Kidney tubule cell (primary cell): ENCODE measurements at regions not wholly inside any gene's neighbourhood (a gene's known extent, or its start where the extent isn't known, plus 50 kb on each side); places are given as distances from the start of the nearest gene placed in this dataset.

Experiments
- DNase-seq: peaks from one replicate; pipeline ENCODE4 v3.0.0-alpha.2; 2018; ENCODE audit warnings: low spot score

DNA sequence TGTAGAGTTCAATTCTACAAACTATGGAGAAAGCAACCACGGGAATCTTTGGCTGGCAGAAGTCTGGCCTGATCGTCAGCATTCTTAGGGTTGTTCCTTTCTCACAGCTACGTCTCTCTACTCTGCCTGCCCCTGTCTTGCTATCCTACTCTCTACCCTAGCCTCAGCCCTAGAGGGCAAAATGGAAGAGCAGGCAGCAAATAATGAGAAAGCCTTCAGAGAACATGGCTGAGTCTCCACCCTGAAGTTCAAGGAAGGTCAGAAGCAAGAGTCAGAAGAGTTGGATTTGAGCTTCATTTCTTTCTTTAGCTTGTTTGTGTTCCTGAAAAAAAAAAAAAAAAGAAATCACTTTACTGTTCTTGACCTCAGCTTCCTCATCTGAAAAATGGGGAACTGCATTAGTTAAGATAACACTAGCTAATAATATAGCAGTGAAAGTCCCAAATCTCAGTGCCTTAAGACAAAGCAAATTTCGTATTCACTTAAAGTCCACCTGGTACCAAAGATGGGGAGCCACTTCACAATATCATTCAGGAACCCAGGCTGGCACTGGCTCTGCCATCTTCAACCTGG is 50.2 kb upstream of the CCND2 start:
- DNase-seq = no peak

DNA sequence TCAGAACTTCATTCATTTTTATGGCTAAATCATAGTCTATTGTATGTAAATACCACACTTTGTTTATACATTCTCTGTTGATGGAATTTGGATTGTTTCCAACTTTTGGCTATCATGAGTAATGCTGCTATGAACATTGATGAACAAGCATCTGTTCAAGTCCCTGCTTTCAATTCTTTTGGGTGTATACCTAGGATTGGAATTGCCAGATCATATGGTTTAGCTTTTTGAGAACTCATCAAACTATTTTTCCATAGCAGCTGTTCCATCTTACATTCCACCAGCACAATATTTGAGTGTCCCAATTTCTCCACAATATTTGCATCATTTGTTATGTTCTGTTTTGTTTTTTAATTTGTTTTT is 52.3 kb upstream of the CCND2 start:
- no peak for DNase-seq

DNA sequence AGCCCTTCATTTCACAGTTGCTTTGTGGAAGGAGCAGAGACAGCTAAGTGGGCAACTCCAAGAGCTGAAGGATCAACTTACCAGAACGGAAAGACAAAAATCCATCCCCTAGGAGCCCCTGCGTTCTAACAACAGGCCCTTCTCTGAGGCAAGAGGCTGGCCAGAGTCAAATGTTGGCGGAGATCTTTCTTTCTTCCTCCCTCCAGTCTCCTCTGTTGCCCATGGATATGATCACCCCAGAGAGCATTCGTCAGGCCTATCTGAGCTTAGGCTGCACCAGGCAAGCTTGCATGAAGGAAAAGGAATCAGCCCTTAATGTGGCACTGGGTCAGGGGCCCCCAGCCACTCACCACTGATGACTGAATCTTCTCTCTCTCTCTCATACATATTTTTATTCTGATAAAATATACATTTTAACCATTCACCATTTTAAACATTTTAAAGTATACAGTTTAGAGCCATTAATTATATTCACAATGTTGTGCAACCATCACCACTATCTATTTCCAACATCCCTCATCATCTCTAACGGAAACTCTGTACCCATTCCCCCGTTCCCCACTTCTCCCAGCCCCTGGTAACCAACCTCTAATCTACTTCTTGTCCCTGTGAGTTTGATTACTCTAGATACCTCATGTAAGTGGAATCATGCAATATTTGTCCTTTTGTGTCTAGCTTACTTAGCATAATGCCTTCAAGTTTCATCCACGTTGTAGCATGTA is 52.9 kb upstream of the CCND2 start:
- DNase-seq = no peak

DNA sequence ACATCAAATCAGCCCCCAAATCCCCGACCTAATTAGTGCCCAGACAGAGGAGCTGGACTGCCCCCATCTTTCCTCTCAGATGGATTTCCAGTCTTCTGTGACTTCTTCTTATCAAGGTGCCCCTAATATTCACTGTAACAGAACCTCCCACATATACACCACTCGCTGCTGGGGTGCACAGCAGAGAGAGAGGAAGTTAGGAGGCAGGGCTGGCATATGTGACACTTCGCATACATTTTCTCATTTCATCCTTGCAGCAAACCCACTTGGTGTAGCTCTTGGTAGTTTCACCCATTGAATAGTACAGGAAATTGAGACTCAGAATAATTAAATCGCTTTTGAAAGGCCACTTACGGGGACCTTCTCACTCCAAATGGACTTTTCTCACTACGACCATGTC is 56.5 kb upstream of the CCND2 start:
- DNase-seq = no peak

DNA sequence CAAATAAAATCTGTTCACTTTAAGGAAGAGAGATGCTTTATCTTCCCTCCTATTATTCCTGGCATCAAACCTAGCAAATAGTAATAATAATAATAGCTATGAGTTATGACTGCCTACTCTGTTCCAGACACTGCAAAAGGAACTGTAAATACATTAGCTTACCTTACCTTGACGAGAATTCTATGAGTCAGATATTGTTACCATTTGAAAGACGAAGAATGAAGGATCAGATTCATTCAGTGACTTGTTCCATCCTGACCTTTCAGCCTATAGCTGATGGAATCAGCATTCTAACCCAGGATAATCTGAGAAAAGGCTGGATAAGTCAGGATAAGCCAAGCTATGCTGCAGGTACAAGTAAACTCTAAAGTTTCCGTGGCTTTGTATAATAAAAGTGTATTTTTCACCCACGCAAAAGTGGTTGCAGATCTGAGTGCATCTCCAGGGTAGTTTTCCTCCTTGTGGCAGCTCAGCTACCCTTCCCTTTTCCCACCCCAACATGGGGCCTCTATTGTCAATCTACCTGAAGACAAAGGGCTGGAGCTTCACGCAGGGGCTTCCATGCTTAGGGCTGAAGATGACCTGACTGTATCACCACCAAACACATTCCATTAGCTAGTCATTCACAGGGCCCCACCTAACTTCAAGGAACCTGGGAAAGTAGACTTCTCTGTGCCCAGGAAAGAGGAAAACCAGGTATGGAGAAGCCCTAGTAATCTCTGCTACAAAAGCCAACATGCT is 57.2 kb upstream of the CCND2 start:
- no peak for DNase-seq

DNA sequence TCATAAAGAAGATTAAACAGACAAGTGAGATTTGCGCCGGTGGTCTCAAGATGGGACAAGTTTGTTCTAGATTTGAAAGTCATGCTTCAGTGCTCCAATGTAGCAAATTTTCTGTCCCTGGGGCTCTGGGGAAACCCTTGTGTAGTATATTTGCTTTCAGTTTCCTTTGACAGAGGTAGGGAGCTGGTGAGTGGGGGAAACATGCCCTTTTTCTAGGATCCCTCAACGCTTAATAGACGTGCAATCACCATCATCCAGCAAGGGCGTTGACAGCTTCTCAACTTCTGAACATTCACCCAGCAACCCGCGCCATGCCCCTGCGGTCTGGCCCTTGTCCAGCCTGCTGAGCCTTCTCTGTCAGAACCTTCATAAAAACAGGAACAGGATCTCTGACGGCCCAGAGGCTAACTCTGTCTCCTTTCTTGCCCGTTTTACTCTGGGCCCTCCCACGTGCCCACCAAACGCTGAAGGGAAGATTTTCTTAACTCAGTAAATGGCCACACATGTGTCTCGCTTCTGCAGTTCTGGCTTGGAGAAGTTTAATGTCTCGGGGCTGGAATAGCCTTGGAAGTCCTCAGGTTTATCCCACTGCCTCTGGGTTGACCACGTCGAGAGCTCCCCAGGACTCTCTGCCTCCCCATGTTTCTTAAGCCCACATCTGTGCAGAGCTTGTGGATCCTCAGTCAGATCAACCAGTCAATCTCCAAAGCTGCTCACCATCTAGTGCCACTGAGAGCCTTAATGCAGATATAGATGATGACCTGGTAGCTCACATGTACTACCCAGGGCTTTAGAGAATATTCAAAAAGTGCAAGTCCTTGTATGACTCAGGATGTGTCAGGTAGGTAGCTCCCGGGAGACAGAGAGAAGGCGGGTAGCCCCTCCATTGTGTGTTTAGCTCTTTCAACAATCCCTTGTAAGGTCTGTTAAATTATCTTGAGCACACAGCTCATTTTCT is 58.1 kb upstream of the CCND2 start:
- DNase-seq = peak; percentile 23

DNA sequence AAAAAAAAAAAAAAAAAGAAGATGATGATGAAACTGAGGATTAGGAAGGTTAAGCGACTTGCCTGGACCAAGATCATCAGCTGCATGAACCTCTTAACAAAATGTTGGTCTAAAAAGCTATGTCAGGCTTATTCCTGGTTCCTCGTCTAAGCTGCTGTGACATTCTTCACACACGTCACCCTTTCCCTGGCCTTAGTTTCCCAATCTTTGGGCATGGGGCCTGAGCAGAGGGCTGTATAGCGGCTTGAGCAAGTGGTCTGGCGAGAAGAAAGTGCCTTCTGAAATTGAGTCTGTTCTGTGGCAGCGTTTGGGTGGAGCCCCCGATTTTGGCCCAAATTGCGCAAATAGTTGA is 58.7 kb upstream of the CCND2 start:
- DNase-seq = no peak

DNA sequence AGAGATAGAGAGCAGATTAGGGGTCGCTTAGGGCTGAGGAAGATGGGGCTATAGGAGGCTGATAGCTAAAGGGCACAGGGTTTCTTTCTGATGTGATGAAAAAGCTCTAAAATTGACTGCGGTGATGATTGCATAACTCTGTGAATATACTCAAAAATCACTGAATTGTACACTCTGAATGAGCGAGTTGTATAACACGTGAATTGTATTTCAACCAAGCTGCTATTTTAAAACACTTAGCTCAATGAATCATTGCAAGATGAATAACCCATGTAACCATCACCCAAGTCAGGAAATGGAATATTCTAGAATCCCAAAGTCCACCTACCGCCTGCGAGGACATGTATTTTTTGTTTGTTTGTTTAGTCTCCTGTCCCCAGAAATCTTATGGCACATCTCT is 60.1 kb upstream of the CCND2 start:
- no peak for DNase-seq

DNA sequence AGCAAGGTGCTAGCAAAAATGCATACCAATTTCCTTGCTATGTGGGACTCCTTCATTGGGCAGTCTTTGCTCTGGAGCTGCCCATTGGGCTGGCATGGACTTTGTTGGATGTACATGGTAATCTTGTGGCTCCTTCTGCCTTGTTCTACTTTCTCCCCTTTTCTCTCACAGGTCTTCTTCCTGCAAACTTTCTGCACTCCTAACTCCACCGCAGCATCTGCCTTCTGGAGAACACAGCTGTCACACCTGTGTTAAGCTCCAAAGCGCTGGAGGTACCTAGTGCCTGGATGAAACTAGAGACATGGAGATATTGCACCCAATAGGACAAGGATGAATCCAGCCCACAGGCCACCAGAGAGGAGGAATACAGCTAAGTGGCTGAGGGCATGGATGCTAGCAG is 60.7 kb upstream of the CCND2 start:
- DNase-seq = no peak

DNA sequence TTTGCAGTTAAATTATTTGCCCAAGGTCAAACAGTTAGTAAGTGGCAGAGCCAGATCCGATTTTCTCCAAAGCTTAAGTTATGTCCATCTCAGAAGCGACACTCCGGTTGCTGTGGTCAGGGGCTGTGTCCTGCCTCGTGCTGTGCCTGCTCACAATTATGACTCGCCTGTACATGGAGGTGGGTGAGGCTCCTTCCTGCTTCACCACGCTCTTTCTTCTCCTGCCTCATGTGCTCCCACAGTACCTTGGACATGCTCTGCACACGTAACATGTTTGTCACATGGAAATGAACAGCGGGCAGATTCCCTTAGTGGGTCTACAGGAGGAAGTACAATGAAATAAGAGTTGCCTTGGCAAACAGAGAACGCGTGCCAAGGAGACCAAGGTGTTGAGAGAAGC is 62.2 kb upstream of the CCND2 start:
- no peak for DNase-seq

DNA sequence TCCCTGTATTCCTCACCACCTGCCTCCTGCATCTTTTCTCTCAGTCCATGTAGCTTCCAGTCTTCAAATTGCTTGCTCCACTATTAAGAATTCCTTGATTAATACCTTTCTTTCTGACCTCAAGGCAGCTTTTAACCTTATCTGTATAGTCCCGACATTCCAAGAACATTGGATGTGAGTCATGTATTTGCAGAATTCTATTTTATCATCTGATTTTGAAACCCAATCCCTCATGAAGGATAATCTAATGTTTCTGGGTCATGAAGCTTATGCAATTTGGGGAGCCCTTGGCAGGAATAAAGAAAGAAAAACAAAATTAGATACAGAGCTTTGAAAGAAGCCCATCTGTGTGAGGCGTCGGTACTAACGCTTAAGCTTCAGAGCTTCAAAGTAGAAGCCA is 63.4 kb upstream of the CCND2 start:
- no peak for DNase-seq

DNA sequence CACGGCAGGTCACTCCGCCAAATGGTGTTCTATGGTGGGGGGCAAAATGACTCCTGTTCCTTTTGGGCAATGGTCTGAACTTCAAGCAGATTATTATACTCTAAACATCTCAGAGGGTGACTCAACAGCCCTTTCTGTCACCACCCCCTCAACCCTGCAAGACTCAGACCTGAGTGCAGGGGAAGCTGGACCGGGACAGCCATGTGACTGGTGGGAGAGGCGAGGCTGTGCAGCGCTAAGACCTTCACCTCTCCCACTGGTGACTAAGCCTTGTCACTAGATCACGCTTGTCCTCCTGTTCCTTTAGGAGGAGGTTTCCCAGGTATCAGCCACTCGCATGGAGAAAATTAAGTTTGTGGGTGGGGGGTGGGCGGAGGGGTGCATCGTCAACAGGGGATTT is 67.1 kb upstream of the CCND2 start:
- DNase-seq = no peak

DNA sequence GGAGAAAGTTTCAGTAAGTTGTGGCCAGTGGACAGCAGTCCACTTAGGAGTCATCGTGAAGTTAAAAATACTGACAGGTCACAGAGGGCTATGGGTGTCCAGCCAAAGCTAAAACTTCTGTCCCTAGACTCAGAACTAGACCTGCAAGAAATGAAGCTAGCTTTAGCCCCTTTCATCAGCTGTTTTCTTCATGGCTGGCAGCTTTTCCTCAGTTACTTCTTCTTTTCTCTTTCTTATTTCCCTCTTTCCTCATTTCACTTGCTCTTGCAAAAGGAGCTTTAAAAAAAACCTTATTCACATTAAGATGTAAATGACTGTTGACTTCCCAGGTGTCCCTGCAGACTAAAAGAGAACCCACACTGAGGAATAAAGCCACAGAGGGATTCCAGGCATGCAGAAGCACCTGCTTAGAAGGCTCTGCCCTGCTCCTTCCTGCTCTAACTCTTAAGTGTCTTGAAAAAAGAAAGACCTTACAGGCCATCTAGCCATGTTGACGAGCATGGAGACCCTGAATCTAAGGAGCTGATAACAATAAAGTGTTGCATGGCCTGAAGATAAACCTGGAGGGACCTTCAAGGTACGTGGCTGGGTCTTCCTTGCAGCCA is 69.7 kb upstream of the CCND2 start:
- no peak for DNase-seq

DNA sequence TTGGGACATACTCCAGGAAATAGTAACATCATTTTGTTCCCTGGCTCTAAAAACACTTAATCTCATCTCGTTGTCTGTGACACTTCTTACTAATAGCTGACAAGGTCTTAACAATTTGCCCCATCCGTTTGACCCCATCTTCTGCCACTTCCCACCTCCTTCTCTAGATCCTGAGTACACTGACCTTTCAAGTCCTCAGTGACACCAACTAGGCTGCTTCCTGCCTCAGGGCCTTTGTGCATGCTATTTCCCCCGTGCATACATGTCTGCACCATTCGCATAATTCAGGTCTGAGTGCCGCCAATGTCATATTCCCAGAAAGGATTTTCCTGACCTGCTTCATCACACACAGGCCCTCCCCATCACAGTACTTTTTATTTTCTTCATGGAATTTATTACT is 70.6 kb upstream of the CCND2 start:
- DNase-seq = no peak

DNA sequence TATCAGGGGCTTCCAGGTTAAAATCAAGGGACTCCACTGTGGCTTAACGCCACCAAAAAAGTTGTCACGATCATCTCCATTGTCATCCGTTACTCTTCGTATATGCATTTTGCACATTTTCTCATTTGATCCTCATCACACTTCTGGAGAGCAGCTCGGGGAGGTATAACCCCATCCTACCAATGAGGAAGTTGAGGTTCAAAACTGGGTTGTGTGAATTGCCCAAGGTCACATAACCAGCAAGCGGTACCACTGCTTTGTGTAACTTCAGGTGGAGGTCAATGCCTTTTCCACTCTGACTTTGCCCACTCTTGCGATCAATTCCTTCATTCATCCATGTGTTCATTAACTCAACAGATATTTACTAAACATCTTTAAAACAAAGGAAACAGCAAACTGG is 71.1 kb upstream of the CCND2 start:
- DNase-seq = no peak

DNA sequence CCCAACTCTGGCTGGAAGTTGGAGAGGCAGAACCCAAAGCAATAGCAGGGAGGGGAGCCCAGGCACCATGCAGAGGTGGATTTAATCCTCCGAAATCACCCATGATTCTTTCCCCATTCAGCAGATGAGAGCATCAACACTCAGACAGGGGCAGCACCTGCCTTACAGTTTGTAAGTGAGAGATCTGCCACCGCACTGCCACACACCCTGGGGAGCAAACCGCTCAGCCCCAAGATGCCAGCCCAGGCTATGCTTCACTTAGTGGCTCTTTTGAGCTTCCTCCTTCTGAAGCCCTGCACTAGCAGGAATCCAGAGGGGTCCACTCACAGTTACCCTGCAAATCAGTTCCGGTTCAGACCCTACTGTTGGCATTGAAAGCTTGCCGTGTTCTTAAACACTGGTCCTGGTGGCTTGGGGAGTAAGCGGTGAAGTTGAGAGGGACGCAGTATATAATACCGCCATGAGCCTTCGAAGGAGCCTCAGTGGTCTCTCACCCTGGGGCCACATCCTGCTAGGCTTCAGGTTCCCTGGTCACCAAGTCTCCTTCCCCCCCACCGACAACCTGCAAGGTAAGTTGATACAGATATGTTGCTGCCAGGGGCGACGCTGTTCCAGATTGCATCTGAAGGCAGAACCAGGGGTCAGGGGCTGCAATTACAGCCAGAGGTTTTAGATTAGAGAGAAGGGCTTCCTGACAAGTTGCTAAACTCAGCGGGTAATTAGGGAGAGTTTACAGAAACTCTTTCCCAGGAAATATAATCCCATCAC is 72.0 kb upstream of the CCND2 start:
- DNase-seq = no peak

DNA sequence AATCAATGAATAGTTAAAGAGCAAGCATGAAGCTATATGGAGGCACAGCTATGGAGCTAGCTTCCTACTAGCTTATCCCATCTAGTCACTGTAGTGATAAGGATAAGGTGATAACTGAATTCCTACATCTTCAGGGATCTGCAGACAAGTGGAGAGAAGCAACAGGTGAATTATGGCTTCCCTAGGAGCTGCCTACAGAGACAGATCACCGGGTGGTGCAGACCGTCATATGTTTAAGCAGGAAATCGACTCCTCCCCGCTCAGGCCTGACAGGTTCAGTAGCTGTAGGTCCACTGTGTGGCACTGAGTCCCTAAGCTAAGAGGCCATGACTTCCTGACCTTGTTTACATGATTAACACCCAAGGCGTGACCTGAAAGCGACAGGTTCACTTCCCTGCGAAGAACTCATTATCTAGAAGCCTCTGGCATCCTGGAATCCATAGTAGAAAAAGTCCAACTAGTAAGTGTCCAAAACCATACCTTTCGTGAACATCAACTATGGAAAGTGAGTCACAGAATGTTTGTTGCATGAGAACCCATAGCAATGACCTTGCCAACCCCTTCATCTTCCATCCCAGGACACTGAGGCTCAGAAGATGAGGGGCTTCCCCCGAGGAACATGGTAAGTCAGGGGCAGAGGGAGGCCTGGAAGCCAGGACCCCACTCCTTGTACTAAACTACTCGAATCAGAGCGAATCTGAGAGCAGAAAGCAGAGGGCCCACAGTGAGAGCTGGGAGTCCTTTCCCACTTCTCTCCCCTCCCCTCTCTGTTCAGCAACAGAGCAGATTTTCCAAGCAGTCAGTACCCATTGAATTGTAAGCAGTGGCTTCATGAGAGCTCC is 75.4 kb upstream of the CCND2 start:
- DNase-seq = no peak

DNA sequence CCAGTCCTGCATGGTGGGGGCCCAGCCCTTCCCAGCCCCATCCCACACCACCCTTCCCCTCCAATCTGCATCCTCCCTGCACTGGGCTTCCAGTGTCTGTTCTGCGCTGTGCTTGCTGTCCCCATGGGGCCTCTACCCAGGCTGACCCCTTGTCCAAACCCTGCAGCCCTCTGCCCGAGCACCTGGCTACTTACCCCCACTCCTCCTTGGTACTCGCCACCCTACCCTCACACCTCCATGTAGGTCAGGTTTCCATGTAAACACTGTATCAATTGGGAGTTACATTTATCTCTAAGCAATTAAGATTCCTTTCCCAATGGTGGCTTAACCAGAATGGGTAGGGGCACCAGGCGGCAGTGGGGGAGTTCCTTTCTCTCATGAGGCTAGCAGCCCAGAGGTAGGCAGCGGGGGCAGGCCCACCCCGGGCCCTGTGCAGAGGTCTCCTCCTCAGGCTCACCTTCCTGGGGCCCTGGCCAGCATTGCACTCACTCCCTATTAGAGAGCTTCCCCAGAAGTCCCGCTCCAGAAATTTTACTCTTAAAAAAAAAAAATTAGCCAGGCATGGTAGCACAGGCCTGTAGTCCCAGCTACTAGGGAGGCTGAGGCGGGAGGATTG is 76.6 kb upstream of the CCND2 start:
- DNase-seq = no peak

DNA sequence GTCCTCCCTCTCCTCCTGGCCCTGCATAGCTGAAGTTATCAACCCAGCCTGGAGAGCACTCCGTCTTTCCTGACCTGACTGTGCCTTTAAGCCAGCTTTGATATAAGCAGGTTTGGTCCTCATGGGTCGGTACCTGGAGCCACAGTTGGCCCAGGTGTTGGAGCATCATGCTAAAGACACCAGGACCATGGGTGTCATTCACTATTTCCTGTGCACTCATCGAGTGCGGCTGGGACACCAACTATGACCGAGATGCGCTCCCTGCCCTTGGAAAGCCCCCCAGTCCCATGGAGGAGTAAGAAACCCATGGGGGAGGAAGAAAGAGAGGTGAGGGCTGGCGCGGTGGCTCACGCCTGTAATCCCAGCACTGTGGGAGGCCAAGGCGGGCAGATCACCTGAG is 78.9 kb upstream of the CCND2 start:
- no peak for DNase-seq

DNA sequence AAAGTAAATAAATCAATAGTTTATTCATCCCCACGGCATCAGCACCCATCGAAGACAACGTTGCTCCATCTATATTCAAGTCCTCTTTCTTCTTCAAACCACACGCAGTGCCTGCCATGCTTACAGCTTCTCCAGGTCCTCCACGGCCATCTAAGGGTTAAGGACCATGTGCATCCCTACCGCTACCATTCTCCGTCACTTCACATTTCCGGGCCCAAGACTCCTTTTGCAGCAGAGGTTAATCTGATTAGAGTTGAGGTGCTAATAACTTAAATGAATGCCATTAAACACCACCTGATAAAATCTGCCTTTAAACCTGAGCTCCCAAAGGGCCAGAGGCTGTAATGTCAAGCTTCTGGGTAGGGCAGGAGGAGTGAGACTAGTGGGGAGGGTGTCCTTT is 79.7 kb upstream of the CCND2 start:
- DNase-seq = no peak
